ENCODE measurements at regions not wholly inside any gene's neighbourhood (a gene's known extent, or its start where the extent isn't known, plus 50 kb on each side); places are given as distances from the start of the nearest gene placed in this dataset.

- no peaks in the 10 kb centered on the region for H3K36me3 ChIP-seq
- intact Hi-C loops (cut with DNase I; ENCODE audit: low total_unique reads) = no loop called here
Measured at GRCh38 chr12:60168441-60168840, 572.6 kb downstream of the SLC16A7 start.

GRCh38 chr12:60169904-60170303 lies 574.1 kb downstream of the SLC16A7 start:
- Histone ChIP-seq H3K36me3 (no peaks in the 10 kb centered on the region), H3K9me3 (no peaks in the 10 kb centered on the region), H3K27ac (no peak overlapping the region), H3K4me1 (no peaks in the 10 kb centered on the region), H3K27me3 (no peaks in the 10 kb centered on the region), H3K4me3 (no peak overlapping the region)
- DNase-seq (ENCODE audit: low spot score in 2 of 2) = no peak
- TF ChIP-seq POLR2AphosphoS5 (IDR thresholded peaks at IDR 0.05) = no peak
- intact Hi-C loops (cut with DNase I; ENCODE audit: low total_unique reads) = no loop called here

More at GRCh38 chr12:60168441-60168840, 572.6 kb downstream of the SLC16A7 start:
- no peak for DNase-seq (ENCODE audit: low spot score in 2 of 2)
- H3K27ac ChIP-seq = no peak overlapping the region
- no peaks in the 10 kb centered on the region for H3K4me1 ChIP-seq
- H3K9me3 ChIP-seq = no peaks in the 10 kb centered on the region
- no peak overlapping the region for H3K4me3 ChIP-seq
- TF ChIP-seq, protein P1, sequence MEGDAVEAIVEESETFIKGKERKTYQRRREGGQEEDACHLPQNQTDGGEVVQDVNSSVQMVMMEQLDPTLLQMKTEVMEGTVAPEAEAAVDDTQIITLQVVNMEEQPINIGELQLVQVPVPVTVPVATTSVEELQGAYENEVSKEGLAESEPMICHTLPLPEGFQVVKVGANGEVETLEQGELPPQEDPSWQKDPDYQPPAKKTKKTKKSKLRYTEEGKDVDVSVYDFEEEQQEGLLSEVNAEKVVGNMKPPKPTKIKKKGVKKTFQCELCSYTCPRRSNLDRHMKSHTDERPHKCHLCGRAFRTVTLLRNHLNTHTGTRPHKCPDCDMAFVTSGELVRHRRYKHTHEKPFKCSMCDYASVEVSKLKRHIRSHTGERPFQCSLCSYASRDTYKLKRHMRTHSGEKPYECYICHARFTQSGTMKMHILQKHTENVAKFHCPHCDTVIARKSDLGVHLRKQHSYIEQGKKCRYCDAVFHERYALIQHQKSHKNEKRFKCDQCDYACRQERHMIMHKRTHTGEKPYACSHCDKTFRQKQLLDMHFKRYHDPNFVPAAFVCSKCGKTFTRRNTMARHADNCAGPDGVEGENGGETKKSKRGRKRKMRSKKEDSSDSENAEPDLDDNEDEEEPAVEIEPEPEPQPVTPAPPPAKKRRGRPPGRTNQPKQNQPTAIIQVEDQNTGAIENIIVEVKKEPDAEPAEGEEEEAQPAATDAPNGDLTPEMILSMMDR (IDR thresholded peaks at IDR 0.05) = no peak
- TF ChIP-seq POLR2A (IDR thresholded peaks at IDR 0.05) (no peak), POLR2AphosphoS5 (IDR thresholded peaks at IDR 0.05) (no peak)
- H3K27me3 ChIP-seq = no peaks in the 10 kb centered on the region

DNA sequence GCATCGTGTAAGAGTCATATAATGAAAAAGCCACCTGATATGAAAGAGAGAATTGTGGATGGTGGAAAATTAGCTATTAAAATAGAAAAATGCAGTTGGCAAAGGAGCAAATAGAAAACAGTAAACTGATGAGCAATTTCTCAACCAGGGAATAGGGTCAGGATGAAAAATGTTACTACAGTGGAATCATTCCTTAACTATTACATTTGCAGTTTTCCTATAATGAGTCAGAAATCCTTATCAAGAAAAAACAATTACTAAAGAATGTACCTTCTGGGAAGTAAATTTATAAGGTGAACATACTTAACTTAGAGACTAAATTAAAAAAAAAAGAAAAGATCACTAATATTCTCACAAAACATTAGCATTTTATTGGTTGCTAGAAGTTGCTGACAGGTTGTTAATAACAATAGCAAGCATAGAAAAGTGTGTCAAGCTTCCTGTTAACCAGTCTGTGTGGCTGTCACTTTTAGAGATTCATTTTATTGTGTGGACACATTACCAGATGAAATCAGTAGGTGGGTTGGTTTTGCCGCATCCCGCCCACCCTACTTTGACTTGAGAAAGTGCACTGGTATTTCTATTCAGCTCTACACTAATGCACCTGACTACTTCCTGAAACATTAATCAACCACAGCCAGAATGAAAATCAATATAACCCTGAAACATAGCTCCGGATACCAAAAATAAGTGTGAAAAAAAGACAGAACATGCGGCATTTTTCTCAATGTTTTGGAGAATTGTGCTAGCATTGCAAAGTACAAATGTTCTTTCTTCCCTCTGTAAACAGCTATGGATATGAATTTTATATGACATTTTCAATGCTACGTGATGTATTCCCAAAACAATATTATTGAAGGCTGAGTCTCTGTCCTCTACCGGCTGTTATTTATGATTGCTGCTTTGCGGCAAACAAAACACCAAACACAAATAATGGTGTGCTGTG lies 576.7 kb downstream of the SLC16A7 start:
- Histone ChIP-seq H3K4me3 (no peak overlapping the region), H3K27ac (no peak overlapping the region), H3K27me3 (no peaks in the 10 kb centered on the region), H3K4me1 (no peaks in the 10 kb centered on the region), H3K9me3 (no peaks in the 10 kb centered on the region), H3K36me3 (no peaks in the 10 kb centered on the region)
- TF ChIP-seq POLR2AphosphoS5 (IDR thresholded peaks at IDR 0.05) (no peak), POLR2A (IDR thresholded peaks at IDR 0.05) (no peak)
- TF ChIP-seq, protein P1 (IDR thresholded peaks at IDR 0.05) = no peak
- intact Hi-C loops (cut with DNase I; ENCODE audit: low total_unique reads) = no loop called here
- no peak for DNase-seq (ENCODE audit: low spot score in 2 of 2)

DNA sequence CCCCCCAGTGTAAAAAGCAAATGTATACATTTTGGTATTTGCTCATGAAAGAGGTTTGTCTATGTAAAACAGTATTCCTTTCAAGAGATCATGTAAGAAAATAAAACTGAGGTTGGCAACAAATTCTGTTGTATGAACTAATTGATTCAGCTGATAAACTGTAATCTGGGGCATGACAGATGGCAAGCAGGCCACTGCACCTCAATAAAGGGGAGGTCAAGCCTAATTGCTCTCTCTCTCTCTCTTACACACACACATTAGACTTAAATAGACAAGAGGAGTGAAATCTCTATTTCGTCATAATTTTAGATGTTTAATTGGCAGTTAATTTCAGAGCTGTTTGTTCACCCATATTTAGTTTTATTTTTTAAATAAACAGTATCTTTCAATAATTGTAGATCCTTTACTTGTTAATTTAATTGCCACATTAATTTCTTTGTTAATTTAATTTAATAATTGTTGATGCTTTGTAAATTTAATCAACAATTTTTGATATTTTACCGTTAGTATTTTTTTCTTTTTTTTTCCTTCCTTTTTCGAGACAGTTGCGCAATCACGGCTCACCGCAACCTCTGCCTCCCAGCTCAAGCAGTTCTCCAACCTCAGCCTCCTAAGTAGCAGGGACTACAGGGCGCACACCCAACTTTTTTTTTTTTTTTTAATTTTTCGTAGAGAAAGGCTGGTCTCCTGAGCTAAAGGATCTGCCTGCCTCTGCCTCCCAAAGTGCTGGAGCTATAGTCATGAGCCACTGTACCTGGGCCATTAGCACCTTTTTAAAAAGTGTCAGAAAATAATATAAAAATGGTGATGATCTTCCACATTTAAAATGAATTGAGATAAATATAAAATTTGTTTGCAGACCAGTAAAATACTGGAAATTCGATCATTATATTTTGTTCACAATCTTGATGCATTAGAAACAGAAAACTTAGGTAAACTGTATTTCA lies 577.7 kb downstream of the SLC16A7 start:
- H3K36me3 ChIP-seq = no peaks in the 10 kb centered on the region
- no peak for DNase-seq (ENCODE audit: low spot score in 2 of 2)
- TF ChIP-seq, protein P1 (IDR thresholded peaks at IDR 0.05) = no peak
- TF ChIP-seq POLR2A (IDR thresholded peaks at IDR 0.05) = no peak
- TF ChIP-seq POLR2AphosphoS5 (IDR thresholded peaks at IDR 0.05) = no peak
- no peaks in the 10 kb centered on the region for H3K27me3 ChIP-seq
- H3K4me3 ChIP-seq = no peak overlapping the region
- H3K27ac ChIP-seq = no peak overlapping the region
- no peaks in the 10 kb centered on the region for H3K4me1 ChIP-seq
- intact Hi-C loops (cut with DNase I; ENCODE audit: low total_unique reads) = no loop called here
- no peaks in the 10 kb centered on the region for H3K9me3 ChIP-seq

GRCh38 chr12:60174476-60174875 lies 578.6 kb downstream of the SLC16A7 start:
- Histone ChIP-seq H3K36me3 (no peaks in the 10 kb centered on the region), H3K4me3 (no peak overlapping the region), H3K27me3 (no peaks in the 10 kb centered on the region), H3K9me3 (no peaks in the 10 kb centered on the region), H3K27ac (no peak overlapping the region), H3K4me1 (no peaks in the 10 kb centered on the region)
- intact Hi-C loops (cut with DNase I; ENCODE audit: low total_unique reads) = no loop called here
- TF ChIP-seq, protein P1 (IDR thresholded peaks at IDR 0.05) = no peak
- no peak for DNase-seq (ENCODE audit: low spot score in 2 of 2)

Measured in breast epithelium (tissue), 4 donors.